GM19324 (cell line): ENCODE measurements at regions not wholly inside any gene's neighbourhood (a gene's known extent, or its start where the extent isn't known, plus 50 kb on each side); places are given as distances from the start of the nearest gene placed in this dataset.
"Not testable (repeated sequence)": the region's sequence is repeated elsewhere in the genome, so short reads cannot be mapped to it uniquely, and the experiment has no call there.

ENCODE experiments used
- ATAC-seq: cut with Tn5 transposase; IDR thresholded peaks from one replicate; pipeline ENCODE4 v1.9.1; 2021; ENCODE audit warnings: mild to moderate bottlenecking, moderate library complexity; ENCODE audit not compliant: unreplicated experiment, low FRiP score

GRCh38 chr2:83827618-83828017 lies 631.5 kb downstream of the SUCLG1 start:
- no peak for ATAC-seq

GRCh38 chr2:83826577-83826976 lies 632.5 kb downstream of the SUCLG1 start:
- ATAC-seq, result no peak

GRCh38 chr2:83823229-83823628 lies 635.9 kb downstream of the SUCLG1 start:
- no peak for ATAC-seq

- ATAC-seq, result no peak
Measured at GRCh38 chr2:83817511-83817910, 641.6 kb downstream of the SUCLG1 start.

GRCh38 chr2:83808878-83809277 lies 650.2 kb downstream of the SUCLG1 start:
- ATAC-seq, result no peak

- ATAC-seq, result no peak
Measured at GRCh38 chr2:83802604-83803003, 656.5 kb downstream of the SUCLG1 start.

GRCh38 chr2:83795777-83796176 lies 663.3 kb downstream of the SUCLG1 start:
- ATAC-seq, result no peak

- ATAC-seq, result not testable (repeated sequence)
Measured at GRCh38 chr2:83790467-83790866, 668.6 kb downstream of the SUCLG1 start.

GRCh38 chr2:83789674-83790073 lies 669.4 kb downstream of the SUCLG1 start:
- not testable (repeated sequence) for ATAC-seq

GRCh38 chr2:83788938-83789566 lies 670.0 kb downstream of the SUCLG1 start:
- ATAC-seq, result not testable (repeated sequence)

GRCh38 chr2:83787189-83787588 lies 671.9 kb downstream of the SUCLG1 start:
- no peak for ATAC-seq

GRCh38 chr2:83786140-83786539 lies 672.9 kb downstream of the SUCLG1 start:
- ATAC-seq, result no peak

GRCh38 chr2:83784947-83785346 lies 674.1 kb downstream of the SUCLG1 start:
- no peak for ATAC-seq

GRCh38 chr2:83784315-83784714 lies 674.8 kb downstream of the SUCLG1 start:
- no peak for ATAC-seq

- ATAC-seq, result no peak
Measured at GRCh38 chr2:83782122-83782521, 677.0 kb downstream of the SUCLG1 start.

GRCh38 chr2:83764447-83765005 lies 694.6 kb downstream of the SUCLG1 start:
- ATAC-seq, result no peak

GRCh38 chr2:83757329-83757728 lies 701.8 kb downstream of the SUCLG1 start:
- ATAC-seq, result no peak

- no peak for ATAC-seq
Measured at GRCh38 chr2:83756219-83756618, 702.9 kb downstream of the SUCLG1 start.

- no peak for ATAC-seq
Measured at GRCh38 chr2:83747141-83747540, 711.9 kb downstream of the SUCLG1 start.

GRCh38 chr2:83744855-83745254 lies 714.2 kb downstream of the SUCLG1 start:
- no peak for ATAC-seq

GRCh38 chr2:83742117-83742782 lies 716.8 kb downstream of the SUCLG1 start:
- no peak for ATAC-seq

GRCh38 chr2:83730223-83730622 lies 728.9 kb downstream of the SUCLG1 start:
- no peak for ATAC-seq
